ENCODE measurements at regions not wholly inside any gene's neighbourhood (a gene's known extent, or its start where the extent isn't known, plus 50 kb on each side); places are given as distances from the start of the nearest gene placed in this dataset.

DNA sequence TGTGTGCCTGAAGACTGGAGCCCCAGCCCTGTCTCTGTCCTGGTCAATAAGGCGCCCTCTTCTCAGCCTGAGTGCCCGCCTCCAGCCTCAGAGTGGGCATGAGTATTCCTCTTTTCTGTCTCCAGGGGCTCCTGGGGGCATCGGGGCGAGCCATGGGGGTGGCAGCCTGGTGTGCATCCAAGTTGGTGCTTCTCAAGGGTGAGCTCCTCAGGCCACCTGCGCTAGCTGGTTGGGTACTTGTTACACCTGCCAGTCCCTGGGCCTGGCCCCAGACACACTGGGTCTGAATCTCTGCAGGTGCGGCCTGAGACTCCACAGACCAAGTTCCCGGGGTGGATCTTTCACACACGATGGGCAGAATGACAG, 168.6 kb upstream of the B3GAT1 start:
- H3K27me3 Mint-ChIP-seq, result peaks cover 27% of the 10 kb centered on the region
- H3K4me3 Mint-ChIP-seq, result no peak overlapping the region
- no peak overlapping the region for H3K27ac Mint-ChIP-seq
- H3K36me3 Mint-ChIP-seq (ENCODE audit: low read depth), result no peaks in the 10 kb centered on the region
- H3K9me3 Mint-ChIP-seq, result no peaks in the 10 kb centered on the region
- no peaks in the 10 kb centered on the region for H3K4me1 Mint-ChIP-seq
- no peak for ATAC-seq (replicated peaks)

DNA sequence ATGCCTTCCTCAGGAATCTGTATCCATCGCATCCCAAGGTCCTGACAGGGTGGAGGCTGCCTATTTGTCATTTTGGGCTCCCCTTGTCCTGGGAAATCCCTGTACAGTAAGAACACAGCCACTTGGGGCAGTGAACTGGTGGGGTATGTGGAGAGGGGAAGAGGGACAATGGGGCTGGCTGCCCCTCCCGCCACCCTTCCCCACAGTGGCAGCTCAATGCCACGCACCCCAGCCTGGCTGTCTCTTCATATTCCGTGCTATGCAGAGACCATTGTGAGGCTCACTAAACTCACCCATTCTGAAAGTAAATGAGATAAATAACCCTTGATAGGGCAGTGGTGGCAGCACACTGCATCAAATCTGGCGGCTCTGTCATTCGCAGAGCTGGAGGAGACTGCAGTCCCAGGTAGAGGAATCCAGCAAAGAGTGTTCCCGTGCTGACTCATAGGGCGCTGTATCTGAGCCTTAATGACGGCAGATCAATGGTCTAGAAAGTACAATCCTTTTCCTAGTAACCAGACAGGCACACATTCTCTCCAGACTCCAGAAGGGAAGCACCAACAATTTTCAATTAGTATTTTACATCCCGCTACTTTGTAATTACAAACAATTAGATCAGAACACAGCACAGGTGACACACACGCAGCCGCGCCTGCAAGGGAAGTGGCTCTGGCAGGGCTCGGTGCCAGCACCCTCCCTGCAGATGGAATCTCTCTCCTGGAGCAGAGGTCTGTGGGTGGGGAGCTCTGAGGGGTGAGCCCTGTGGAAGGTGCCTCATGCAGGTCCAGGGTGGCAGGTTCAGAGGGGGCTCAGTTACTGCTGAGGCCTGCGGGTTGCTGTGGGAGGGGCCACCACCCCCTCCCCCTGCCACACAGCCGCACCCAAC, 167.9 kb upstream of the B3GAT1 start:
- Mint-ChIP-seq H3K4me1 (no peaks in the 10 kb centered on the region), H3K36me3 (ENCODE audit: low read depth) (no peaks in the 10 kb centered on the region), H3K27ac (no peak overlapping the region), H3K9me3 (no peaks in the 10 kb centered on the region), H3K27me3 (peaks cover 23% of the 10 kb centered on the region), H3K4me3 (no peak overlapping the region)
- no peak for ATAC-seq (replicated peaks)

DNA sequence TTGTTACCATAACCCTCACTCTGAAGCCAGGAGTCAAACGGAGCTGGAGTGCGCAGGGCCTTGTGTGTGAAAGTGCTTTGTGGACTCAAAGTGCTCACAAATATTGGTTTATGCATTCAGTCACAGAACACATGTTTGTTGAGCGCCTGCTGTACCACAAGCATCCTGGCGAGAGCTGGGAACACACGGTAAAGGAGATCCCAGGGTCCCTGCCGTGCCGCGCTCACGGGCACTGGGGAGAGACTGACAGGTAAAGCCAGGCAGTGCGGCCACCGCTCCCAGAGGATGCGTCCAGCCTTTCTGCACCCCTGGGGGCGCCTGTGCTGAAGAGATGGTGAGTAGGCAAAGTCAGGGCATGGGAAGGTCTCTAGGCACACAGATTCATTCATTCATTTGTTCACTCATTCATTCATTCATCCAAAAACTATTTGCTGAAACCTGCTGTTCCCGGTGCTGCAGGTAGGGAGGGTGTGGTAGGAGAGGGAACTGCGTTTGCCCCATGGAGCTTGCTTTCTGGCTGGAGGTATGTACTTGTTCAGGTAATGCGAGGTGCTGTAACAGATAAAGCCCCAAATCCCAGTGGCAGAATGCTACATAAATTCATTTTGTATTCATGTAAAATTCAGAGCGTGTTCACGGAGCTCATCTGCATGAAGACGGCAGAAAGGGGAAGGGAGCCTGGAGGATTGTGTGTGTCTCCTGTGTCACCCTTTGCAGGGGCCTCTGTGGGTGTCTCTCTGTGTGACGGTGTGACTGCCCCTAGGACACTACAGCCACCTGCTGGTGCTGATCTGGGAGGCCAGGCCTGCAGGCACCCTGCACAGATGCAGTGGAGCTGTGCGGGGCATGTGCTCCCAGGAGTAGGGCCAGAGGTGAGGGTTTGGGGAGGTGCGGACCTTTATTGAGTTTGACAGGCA, 167.0 kb upstream of the B3GAT1 start:
- Mint-ChIP-seq H3K4me1 (no peaks in the 10 kb centered on the region), H3K27ac (no peak overlapping the region), H3K27me3 (peaks cover 21% of the 10 kb centered on the region), H3K36me3 (ENCODE audit: low read depth) (no peaks in the 10 kb centered on the region), H3K4me3 (no peak overlapping the region), H3K9me3 (no peaks in the 10 kb centered on the region)
- peak; percentile 18 for ATAC-seq (replicated peaks)

DNA sequence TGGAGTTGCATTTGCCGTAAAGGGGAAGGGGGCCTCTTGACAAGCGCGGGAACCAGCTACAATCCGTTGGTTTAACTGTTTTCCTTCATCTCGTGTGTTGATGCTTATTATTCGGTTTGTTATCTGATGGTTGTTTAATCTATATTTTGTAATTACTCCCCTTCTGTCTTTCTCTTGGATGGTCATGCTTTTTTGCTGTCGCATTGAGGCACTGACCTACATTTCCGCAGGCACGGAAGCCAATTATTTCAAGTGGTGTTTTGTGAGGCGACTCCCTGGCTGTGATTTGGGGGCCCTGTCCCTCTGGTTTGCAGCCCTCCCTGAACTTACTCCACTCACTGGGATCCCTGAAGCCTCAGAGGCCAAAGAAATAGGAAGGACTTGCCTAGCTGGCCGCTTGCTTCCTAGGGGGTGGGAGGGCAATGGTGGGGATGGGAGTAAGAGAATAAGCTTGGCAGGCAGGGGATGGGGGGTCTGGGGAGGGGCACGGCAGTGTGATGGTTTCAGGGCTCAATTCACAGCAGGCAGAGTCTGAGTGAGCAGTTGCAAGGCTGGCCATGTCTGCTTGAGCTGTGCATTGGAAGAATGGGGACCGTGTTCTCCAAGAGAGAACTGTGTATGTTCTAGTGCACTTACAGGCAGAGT, 165.8 kb upstream of the B3GAT1 start:
- Mint-ChIP-seq H3K9me3 (no peaks in the 10 kb centered on the region), H3K4me3 (no peak overlapping the region), H3K27ac (no peak overlapping the region), H3K4me1 (no peaks in the 10 kb centered on the region), H3K36me3 (ENCODE audit: low read depth) (no peaks in the 10 kb centered on the region), H3K27me3 (peaks cover 18% of the 10 kb centered on the region)
- no peak for ATAC-seq (replicated peaks)

DNA sequence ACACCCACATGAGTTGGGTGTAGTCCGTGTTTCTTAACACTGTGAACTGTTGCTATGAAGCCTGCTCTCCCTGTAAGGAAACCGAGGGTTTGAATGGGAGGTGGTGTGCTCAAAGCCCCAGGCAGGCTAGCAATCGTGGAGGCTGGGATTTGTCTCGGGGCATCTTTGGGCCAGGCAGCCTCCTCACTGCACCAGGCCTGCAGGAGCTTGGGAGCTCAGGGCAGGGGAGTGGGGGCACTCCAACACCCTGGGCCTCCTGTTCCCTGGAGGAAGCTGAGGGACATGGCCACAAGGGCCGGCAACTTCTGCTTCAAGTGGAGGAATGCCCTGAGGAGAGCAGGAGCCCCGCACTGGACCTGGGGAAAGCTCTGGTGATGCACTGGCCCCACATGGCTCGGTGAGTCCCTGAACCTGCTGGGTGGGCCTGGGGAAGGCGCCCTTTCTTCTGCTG, 164.7 kb upstream of the B3GAT1 start:
- no peaks in the 10 kb centered on the region for H3K4me1 Mint-ChIP-seq
- H3K36me3 Mint-ChIP-seq (ENCODE audit: low read depth), result no peaks in the 10 kb centered on the region
- no peak for ATAC-seq (replicated peaks)
- H3K27ac Mint-ChIP-seq, result no peak overlapping the region
- H3K9me3 Mint-ChIP-seq, result no peaks in the 10 kb centered on the region
- peaks cover 18% of the 10 kb centered on the region for H3K27me3 Mint-ChIP-seq
- no peak overlapping the region for H3K4me3 Mint-ChIP-seq

DNA sequence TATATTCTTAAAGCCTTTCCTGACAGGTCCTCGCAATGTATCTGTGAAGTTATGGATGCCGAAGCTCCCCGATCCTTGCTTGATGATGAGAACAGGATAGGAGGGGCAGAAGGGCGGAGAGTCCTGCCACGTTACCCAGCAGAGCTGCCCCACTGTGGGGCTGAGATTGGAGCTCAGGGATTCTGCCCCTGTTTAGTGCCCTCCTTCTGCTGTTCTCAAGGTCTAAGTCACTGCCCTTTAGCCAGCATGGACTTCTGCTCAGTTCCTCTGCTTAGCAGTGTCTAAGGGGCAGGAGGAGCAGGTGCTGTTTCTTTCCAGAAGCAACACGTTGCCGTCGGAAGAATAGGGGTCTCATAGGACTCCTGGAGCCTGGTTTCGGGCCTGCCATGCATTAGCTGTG, 164.2 kb upstream of the B3GAT1 start:
- no peaks in the 10 kb centered on the region for H3K4me1 Mint-ChIP-seq
- no peak for ATAC-seq (replicated peaks)
- H3K27ac Mint-ChIP-seq, result no peak overlapping the region
- no peak overlapping the region for H3K4me3 Mint-ChIP-seq
- peaks cover 16% of the 10 kb centered on the region for H3K27me3 Mint-ChIP-seq
- no peaks in the 10 kb centered on the region for H3K9me3 Mint-ChIP-seq
- no peaks in the 10 kb centered on the region for H3K36me3 Mint-ChIP-seq (ENCODE audit: low read depth)

DNA sequence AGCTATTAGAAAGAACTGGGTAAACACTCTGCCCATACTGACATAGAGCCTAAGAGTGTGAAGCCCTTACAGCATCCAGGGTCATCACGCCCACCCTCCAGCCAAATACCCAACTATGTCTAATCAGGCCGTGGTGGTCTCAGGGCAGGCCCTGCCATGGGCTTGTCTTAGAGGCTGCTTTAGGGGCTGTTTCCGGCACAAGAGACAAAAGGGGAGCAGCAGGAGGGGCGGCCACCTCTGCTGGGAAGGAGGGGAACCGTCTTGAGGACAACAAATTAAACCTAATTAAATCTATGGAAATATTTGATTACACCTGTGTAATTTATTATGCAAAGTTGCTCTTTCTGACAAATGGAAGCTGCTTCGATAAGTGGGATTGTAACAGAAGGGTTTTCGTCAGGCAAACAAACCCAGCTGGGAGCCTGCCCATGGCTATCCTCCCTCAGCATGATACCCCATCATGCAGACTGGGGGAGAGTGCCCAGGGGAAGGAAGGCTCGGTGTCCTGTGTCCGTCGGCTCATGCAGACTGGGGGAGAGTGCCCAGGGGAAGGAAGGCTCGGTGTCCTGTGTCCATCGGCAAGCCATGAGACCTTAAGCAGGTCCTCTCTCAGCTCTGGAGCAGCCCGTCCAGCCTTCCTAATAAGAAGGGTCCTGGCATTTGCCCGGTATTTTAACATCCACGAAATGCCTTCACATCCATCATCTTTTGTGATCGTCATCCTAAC, 163.6 kb upstream of the B3GAT1 start:
- no peaks in the 10 kb centered on the region for H3K9me3 Mint-ChIP-seq
- H3K27me3 Mint-ChIP-seq, result peaks cover 13% of the 10 kb centered on the region
- no peaks in the 10 kb centered on the region for H3K4me1 Mint-ChIP-seq
- H3K27ac Mint-ChIP-seq, result no peak overlapping the region
- ATAC-seq (replicated peaks), result no peak
- H3K4me3 Mint-ChIP-seq, result no peak overlapping the region
- H3K36me3 Mint-ChIP-seq (ENCODE audit: low read depth), result no peaks in the 10 kb centered on the region

DNA sequence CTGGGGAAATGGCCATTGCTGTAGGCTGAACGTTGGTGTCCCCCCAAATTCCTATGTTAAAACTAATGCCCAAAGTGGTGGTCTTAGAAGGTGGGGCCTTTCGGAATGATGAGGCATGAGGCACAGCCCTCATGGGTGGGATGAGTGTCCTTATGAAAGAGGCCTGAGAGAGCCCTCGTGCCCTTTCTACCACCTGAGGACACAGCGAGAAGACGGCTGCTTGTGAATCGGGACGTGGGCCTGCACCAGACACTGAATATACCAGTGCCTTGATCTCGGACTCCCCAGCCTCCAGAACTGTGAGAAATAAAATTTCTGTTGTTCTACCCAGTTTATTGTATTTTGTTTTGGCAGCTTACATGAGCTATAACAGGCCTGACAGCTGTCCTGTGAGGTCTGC, 162.9 kb upstream of the B3GAT1 start:
- Mint-ChIP-seq H3K27me3 (peaks cover 12% of the 10 kb centered on the region), H3K4me3 (no peak overlapping the region), H3K36me3 (ENCODE audit: low read depth) (no peaks in the 10 kb centered on the region), H3K9me3 (no peaks in the 10 kb centered on the region), H3K27ac (no peak overlapping the region), H3K4me1 (no peaks in the 10 kb centered on the region)
- ATAC-seq (replicated peaks), result no peak

DNA sequence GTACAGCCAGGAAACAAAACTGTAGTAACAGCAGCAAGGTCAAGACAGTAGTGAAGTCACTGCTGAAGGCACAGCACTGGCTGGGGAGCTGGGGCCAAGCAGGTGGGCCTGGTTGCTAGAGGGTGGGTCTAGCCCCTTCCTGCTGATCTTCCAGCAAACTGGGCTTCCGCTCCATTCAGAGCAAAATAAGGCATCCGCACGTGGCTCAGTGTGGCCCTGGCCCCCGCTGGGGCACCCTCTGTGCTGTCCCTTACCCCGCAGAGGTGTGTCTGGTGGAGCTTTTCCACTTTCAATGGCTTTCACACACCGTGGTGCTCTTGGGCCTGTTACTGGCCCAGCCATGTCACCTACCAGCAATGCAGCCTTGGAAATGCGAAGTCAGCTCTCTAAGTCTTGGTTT, 162.4 kb upstream of the B3GAT1 start:
- ATAC-seq (replicated peaks), result no peak
- Mint-ChIP-seq H3K27ac (no peak overlapping the region), H3K36me3 (ENCODE audit: low read depth) (no peaks in the 10 kb centered on the region), H3K4me1 (no peaks in the 10 kb centered on the region), H3K27me3 (peaks cover 12% of the 10 kb centered on the region), H3K4me3 (no peak overlapping the region), H3K9me3 (no peaks in the 10 kb centered on the region)

DNA sequence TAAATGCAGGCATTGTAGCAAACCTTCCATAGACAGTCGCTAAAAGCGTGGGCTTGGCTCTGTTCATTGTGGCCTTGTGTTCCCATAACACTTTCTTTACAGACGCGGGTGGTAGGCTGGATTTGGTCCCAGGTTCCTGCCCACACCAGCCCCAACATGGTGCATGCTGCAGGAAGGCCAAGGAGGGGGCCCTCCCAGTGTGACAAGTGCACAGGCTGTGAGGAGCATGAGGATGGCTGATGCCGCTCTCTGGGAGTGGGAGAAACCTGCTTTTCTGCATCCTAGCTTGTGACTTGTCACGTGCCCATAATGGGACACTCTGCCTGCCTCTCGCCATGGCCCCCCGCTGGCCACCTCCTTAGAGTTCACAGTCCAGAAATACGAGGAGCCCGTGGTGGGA, 161.8 kb upstream of the B3GAT1 start:
- peaks cover 15% of the 10 kb centered on the region for H3K27me3 Mint-ChIP-seq
- no peak overlapping the region for H3K27ac Mint-ChIP-seq
- H3K9me3 Mint-ChIP-seq, result no peaks in the 10 kb centered on the region
- no peak for ATAC-seq (replicated peaks)
- no peak overlapping the region for H3K4me3 Mint-ChIP-seq
- no peaks in the 10 kb centered on the region for H3K4me1 Mint-ChIP-seq
- H3K36me3 Mint-ChIP-seq (ENCODE audit: low read depth), result no peaks in the 10 kb centered on the region

DNA sequence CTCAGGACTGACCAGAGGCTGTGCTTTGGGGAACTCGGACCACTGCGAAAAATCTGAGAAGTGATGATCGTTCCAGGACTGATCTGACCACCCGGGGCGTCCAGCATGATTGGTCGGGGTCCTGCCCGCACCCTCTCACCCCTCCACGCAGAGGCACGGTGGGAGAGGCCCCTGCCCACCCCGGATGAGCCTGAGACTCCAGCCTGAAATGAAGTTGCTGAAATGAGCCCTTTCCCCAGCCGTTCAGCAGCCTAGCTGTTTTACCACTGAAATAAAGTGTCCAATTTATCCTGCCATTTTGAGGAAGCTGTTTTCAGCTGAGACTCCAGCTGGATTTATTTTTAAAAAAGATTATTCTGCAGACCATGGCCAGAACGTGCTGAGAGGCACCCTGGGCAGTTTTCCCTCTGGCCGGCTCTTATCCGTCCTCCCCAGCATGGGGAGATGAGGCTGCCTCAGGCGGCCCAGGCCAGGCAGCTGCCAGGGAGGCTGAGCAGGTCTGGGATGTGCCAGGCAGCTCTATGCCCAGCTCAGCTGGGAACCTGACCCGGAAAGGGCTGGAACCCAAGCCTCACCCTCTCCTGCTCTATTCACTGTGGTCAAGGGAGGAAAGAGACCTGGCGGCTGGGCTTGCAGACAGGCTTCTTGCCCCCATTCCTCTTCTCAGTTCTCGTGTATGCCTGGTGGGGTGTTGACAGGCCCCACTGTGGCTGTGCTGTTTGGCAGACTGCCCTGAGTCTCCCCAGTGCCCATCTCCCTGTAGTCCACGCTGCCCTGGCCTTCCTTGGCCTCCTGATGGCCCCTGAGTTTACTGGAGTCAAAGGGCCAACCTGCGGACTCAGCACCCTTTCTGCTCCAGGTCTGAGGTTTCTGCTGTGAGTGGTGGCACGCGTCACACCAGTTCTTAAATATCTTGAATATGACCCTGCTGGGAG, 161.0 kb upstream of the B3GAT1 start:
- no peak for ATAC-seq (replicated peaks)
- no peaks in the 10 kb centered on the region for H3K36me3 Mint-ChIP-seq (ENCODE audit: low read depth)
- H3K4me1 Mint-ChIP-seq, result no peaks in the 10 kb centered on the region
- H3K27me3 Mint-ChIP-seq, result peaks cover 14% of the 10 kb centered on the region
- H3K27ac Mint-ChIP-seq, result no peak overlapping the region
- no peak overlapping the region for H3K4me3 Mint-ChIP-seq
- no peaks in the 10 kb centered on the region for H3K9me3 Mint-ChIP-seq

DNA sequence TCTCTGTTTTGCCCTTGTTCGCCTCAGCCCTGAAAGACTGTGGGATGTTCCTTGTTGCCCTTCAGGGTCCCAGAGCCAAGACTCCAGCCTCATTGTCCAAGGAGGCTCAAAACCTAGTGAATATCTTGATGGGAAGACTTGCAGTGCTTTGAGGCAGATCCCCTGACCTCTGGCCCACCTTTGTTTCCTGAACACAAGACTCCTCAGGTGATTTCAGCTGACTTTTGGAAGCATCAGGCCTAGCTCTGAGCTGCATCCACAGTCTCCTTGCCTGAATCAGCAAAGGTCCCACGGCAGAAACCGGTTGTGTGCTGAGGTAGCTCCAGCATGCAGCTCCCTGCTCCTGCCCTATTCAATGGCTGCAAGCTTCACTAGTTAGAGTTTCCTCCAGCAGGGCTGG, 159.3 kb upstream of the B3GAT1 start:
- Mint-ChIP-seq H3K36me3 (ENCODE audit: low read depth) (no peaks in the 10 kb centered on the region), H3K9me3 (no peaks in the 10 kb centered on the region), H3K4me1 (no peaks in the 10 kb centered on the region), H3K27me3 (peaks cover 11% of the 10 kb centered on the region), H3K27ac (no peak overlapping the region), H3K4me3 (no peak overlapping the region)
- ATAC-seq (replicated peaks), result no peak

DNA sequence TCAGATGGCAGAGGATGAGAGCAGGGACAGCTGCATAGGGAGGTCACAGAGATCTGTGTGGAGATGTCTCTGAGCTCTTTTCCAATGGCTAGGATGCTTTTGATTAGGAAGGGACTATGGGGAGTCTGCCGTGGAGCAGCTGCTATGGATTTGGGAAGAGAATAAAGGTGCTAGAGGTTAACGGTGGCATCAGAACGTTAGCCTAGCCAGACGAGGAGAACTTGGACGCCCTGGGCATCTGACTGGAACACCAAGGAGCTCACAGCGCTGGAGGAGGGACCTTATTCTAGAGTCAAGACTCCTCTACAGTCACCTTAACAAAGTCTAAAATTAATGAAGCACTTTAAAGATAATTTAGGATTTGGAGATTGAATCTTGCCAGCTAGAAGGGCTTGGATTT, 157.2 kb upstream of the B3GAT1 start:
- no peak for ATAC-seq (replicated peaks)
- no peak overlapping the region for H3K27ac Mint-ChIP-seq
- H3K36me3 Mint-ChIP-seq (ENCODE audit: low read depth), result no peaks in the 10 kb centered on the region
- no peaks in the 10 kb centered on the region for H3K9me3 Mint-ChIP-seq
- H3K27me3 Mint-ChIP-seq, result peaks cover 11% of the 10 kb centered on the region
- no peak overlapping the region for H3K4me3 Mint-ChIP-seq
- no peaks in the 10 kb centered on the region for H3K4me1 Mint-ChIP-seq
